Nephron progenitor cell (in vitro differentiated cells): ENCODE measurements at regions not wholly inside any gene's neighbourhood (a gene's known extent, or its start where the extent isn't known, plus 50 kb on each side); places are given as distances from the start of the nearest gene placed in this dataset.

ENCODE experiments used
- DNase-seq: peaks from one replicate; pipeline ENCODE4 v3.0.0; 2021
- H3K27ac Mint-ChIP-seq: 2 replicates; pipeline ENCODE4 v1.8.0; 2021; ENCODE audit warnings: mild to moderate bottlenecking, moderate library complexity, mixed read lengths
- H3K27me3 Mint-ChIP-seq: 2 replicates; pipeline ENCODE4 v1.8.0; 2021; ENCODE audit warnings: mild to moderate bottlenecking, low read depth, mixed read lengths; ENCODE audit not compliant: poor library complexity
- H3K36me3 Mint-ChIP-seq: 2 replicates; pipeline ENCODE4 v1.8.0; 2021; ENCODE audit warnings: low read depth, mixed read lengths
- H3K4me1 Mint-ChIP-seq: 2 replicates; pipeline ENCODE4 v1.8.0; 2021; ENCODE audit warnings: mixed read lengths
- H3K4me3 Mint-ChIP-seq: 2 replicates; pipeline ENCODE4 v1.8.0; 2021; ENCODE audit warnings: mild to moderate bottlenecking, moderate library complexity, mixed read lengths
- H3K9me3 Mint-ChIP-seq: 2 replicates; pipeline ENCODE4 v1.8.0; 2021; ENCODE audit warnings: mild to moderate bottlenecking, moderate library complexity, mixed read lengths
- TF ChIP-seq, protein P1 (sequence below): fragments of 200-600 bp; sonication (generic); IDR thresholded peaks from 2 replicates; pipeline ENCODE4 v1.5.0; 2021; ENCODE audit warnings: antibody characterized with exemption

DNA sequence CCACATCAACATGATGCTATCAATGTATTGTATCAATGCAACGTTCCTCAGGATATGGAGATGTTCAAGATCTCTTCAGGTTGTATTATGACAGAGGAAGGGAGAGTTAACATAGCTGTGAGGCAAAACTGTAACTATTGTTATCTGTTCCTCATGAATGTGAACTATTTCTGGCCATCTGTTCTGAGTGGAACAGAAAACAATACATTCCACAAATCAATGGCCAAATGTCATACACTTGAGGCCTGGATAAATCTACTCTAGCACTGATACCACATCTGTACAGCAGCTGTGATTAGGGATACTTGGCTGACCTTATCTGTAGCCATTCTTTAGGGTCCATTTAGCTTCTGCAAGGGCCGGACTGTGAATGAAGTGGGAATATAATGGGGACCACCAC lies 447.9 kb downstream of the IRS1 start:
- Mint-ChIP-seq H3K4me1 (peaks cover 14% of the 10 kb centered on the region), H3K36me3 (no peaks in the 10 kb centered on the region), H3K4me3 (no peak overlapping the region), H3K27ac (no peak overlapping the region), H3K27me3 (peaks cover 4% of the 10 kb centered on the region), H3K9me3 (no peaks in the 10 kb centered on the region)
- DNase-seq: no peak
- TF ChIP-seq, protein P1, sequence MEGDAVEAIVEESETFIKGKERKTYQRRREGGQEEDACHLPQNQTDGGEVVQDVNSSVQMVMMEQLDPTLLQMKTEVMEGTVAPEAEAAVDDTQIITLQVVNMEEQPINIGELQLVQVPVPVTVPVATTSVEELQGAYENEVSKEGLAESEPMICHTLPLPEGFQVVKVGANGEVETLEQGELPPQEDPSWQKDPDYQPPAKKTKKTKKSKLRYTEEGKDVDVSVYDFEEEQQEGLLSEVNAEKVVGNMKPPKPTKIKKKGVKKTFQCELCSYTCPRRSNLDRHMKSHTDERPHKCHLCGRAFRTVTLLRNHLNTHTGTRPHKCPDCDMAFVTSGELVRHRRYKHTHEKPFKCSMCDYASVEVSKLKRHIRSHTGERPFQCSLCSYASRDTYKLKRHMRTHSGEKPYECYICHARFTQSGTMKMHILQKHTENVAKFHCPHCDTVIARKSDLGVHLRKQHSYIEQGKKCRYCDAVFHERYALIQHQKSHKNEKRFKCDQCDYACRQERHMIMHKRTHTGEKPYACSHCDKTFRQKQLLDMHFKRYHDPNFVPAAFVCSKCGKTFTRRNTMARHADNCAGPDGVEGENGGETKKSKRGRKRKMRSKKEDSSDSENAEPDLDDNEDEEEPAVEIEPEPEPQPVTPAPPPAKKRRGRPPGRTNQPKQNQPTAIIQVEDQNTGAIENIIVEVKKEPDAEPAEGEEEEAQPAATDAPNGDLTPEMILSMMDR: no peak

DNA sequence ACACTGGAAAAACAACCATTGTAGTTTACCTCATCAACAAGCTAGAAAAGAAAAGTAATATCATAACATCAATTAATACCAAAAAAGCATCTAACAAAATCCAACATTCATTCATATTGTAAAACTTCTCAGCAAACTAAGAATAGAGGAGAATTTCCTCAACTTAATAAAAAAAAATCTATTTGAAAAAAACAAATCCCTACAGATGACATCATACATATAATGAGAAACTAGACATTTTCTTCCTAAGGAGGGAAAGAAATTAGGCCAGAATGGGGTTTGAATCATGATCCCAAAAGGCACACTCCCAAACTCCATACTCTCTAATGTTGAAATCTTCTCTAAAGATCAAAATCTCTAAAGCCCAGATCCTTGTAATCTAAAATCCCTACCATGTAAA lies 460.0 kb downstream of the IRS1 start:
- H3K27ac Mint-ChIP-seq: no peak overlapping the region
- H3K27me3 Mint-ChIP-seq: no peaks in the 10 kb centered on the region
- H3K9me3 Mint-ChIP-seq: no peaks in the 10 kb centered on the region
- TF ChIP-seq, protein P1: no peak
- no peaks in the 10 kb centered on the region for H3K4me1 Mint-ChIP-seq
- DNase-seq: no peak
- no peaks in the 10 kb centered on the region for H3K36me3 Mint-ChIP-seq
- no peak overlapping the region for H3K4me3 Mint-ChIP-seq

DNA sequence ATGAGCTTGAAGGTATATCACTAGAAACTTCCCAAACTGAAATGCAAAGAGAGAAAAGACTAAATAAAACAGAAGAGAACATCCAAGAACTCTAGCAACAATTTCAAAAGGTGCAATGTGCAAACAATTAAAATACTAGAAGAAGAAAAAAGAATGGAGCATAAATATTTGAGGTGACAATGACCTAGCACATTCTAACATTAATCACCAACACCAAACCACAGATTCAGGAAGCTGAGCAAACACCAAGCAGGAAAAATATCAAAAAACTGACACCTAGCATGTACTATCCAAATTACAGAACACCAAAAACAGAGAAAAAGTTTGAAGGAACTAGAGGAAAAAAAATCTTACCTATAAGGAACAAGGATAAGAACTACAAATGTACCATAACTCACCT lies 460.8 kb downstream of the IRS1 start:
- no peaks in the 10 kb centered on the region for H3K4me1 Mint-ChIP-seq
- H3K4me3 Mint-ChIP-seq: no peak overlapping the region
- DNase-seq: no peak
- H3K27ac Mint-ChIP-seq: no peak overlapping the region
- H3K27me3 Mint-ChIP-seq: no peaks in the 10 kb centered on the region
- TF ChIP-seq, protein P1: no peak
- H3K36me3 Mint-ChIP-seq: no peaks in the 10 kb centered on the region
- no peaks in the 10 kb centered on the region for H3K9me3 Mint-ChIP-seq

DNA sequence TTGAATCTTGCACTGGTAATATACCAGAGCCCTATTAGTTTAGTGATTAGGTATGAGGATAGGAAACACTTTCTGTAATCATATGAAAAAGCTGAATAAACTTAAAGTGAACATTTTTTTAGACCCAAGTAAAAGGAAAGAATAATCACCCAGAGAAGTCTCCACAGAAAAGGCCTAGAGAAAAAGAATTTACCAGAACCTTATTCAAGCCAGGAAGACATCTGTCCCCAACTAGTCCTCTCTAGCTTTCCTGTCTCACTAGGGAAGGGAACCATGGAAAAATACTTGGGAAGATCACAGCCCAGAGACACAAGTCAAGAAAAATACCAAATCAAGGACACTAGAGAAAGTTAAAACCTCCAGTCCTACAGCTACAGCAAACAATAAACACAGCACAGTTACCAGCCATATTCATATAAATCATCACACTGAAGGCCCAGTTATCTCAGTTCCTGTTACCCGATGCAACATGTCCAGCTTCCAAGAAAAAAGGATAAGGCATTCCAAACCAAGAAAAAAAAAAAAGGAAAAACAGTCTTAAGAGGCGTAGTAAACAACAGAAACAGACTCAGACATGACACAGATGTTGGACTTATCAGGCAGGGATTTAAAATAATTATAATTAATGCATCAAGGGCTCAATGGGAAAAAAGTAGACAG lies 461.5 kb downstream of the IRS1 start:
- no peak for DNase-seq
- TF ChIP-seq, protein P1: no peak
- no peaks in the 10 kb centered on the region for H3K9me3 Mint-ChIP-seq
- H3K27me3 Mint-ChIP-seq: no peaks in the 10 kb centered on the region
- no peak overlapping the region for H3K4me3 Mint-ChIP-seq
- no peak overlapping the region for H3K27ac Mint-ChIP-seq
- no peaks in the 10 kb centered on the region for H3K36me3 Mint-ChIP-seq
- no peaks in the 10 kb centered on the region for H3K4me1 Mint-ChIP-seq

DNA sequence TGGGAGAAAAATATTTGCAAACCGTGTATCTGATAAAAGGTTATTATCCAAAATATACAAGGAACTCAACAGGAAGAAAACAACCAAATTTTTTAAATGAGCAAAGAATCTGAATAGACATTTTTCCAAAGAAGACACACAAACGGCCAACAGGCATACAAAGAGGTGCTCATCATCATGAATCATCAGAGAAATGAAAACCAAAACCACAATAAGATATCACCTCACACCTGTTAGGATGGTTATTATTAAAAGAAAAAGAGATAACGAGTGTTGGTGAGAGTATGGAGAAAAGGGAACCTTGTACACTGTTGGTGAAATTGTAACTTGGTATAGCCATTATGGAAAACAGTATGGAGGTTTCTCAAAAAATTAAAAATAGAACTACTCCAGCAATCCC lies 463.3 kb downstream of the IRS1 start:
- no peak overlapping the region for H3K27ac Mint-ChIP-seq
- H3K4me3 Mint-ChIP-seq: no peak overlapping the region
- H3K4me1 Mint-ChIP-seq: no peaks in the 10 kb centered on the region
- DNase-seq: no peak
- no peaks in the 10 kb centered on the region for H3K36me3 Mint-ChIP-seq
- TF ChIP-seq, protein P1: no peak
- H3K9me3 Mint-ChIP-seq: no peaks in the 10 kb centered on the region
- H3K27me3 Mint-ChIP-seq: no peaks in the 10 kb centered on the region

DNA sequence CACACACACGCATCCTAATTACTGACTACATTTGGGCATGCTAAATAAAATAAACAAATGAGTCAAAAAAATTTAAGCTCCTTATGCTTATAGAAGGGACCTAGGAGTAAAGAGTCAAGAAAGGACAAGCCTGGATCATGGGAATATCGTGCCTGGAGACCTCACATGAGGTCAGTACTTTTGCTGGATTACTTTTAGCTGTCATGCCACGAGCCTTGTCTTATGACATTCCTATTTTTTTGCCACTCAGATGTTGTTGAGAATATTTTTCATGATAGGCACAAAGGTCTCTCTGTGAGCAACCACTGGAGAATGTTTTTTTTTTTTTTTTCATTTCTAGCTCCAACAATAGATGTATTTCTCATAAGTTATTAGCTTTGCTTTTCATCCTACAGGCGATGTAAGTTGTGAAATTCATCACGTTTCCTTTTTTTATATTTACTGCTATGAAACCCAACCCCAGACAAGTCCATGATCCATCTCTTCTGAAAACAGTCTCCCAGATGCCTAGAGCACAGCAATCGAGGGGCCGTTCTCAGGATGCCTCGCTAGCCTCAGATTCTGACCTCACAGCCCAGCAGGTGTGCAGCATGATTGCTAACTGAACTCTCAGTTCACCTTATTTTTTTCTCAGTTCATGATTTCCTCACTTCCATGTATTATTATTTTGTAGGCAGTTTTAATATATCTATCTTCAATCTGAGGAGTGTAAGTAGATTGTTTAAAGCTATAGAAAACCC lies 464.5 kb downstream of the IRS1 start:
- Mint-ChIP-seq H3K36me3 (no peaks in the 10 kb centered on the region), H3K4me1 (no peaks in the 10 kb centered on the region), H3K9me3 (no peaks in the 10 kb centered on the region), H3K27me3 (no peaks in the 10 kb centered on the region), H3K27ac (no peak overlapping the region), H3K4me3 (no peak overlapping the region)
- no peak for DNase-seq
- TF ChIP-seq, protein P1: no peak
